Endothelial cell (in vitro differentiated cells): ENCODE measurements at regions not wholly inside any gene's neighbourhood (a gene's known extent, or its start where the extent isn't known, plus 50 kb on each side); places are given as distances from the start of the nearest gene placed in this dataset.
"Not testable (repeated sequence)": the region's sequence is repeated elsewhere in the genome, so short reads cannot be mapped to it uniquely, and the experiment has no call there.

Experiments used
- DNase-seq: peaks from one replicate; pipeline ENCODE4 v3.0.0; 2021; ENCODE audit warnings: low spot score
- H3K27ac Mint-ChIP-seq: one replicate; pipeline ENCODE4 v1.8.0; 2021; ENCODE audit warnings: mixed read lengths, inconsistent platforms; ENCODE audit not compliant: unreplicated experiment
- H3K27me3 Mint-ChIP-seq: one replicate; pipeline ENCODE4 v1.8.0; 2021; ENCODE audit warnings: mild to moderate bottlenecking, moderate library complexity, mixed read lengths, inconsistent platforms; ENCODE audit not compliant: unreplicated experiment
- H3K36me3 Mint-ChIP-seq: one replicate; pipeline ENCODE4 v1.8.0; 2021; ENCODE audit warnings: mild to moderate bottlenecking, low read depth, mixed read lengths, inconsistent platforms; ENCODE audit not compliant: unreplicated experiment
- H3K4me1 Mint-ChIP-seq: one replicate; pipeline ENCODE4 v1.8.0; 2021; ENCODE audit warnings: mild to moderate bottlenecking, mixed read lengths, inconsistent platforms; ENCODE audit not compliant: unreplicated experiment
- H3K4me3 Mint-ChIP-seq: one replicate; pipeline ENCODE4 v1.8.0; 2021; ENCODE audit warnings: mild to moderate bottlenecking, mixed read lengths, inconsistent platforms; ENCODE audit not compliant: unreplicated experiment
- H3K9me3 Mint-ChIP-seq: one replicate; pipeline ENCODE4 v1.8.0; 2021; ENCODE audit warnings: mixed read lengths, inconsistent platforms; ENCODE audit not compliant: unreplicated experiment
- CTCF ChIP-seq: fragments of 200-600 bp; sonication (generic); IDR thresholded peaks from one replicate; pipeline ENCODE4 v1.5.0; 2021; ENCODE audit warnings: antibody characterized with exemption; ENCODE audit not compliant: unreplicated experiment

- DNase-seq: no peak
- H3K4me1 Mint-ChIP-seq: peaks cover 2% of the 10 kb centered on the region
- no peak overlapping the region for H3K4me3 Mint-ChIP-seq
- no peaks in the 10 kb centered on the region for H3K36me3 Mint-ChIP-seq
- no peak overlapping the region for H3K27ac Mint-ChIP-seq
- H3K27me3 Mint-ChIP-seq: peaks cover 1% of the 10 kb centered on the region
- TF ChIP-seq CTCF: no peak
- H3K9me3 Mint-ChIP-seq: no peaks in the 10 kb centered on the region
Observed at GRCh38 chr13:81874253-81874652, 1533.3 kb upstream of the SPRY2 start.

- Mint-ChIP-seq H3K4me3 (no peak overlapping the region), H3K9me3 (no peaks in the 10 kb centered on the region), H3K27ac (no peak overlapping the region), H3K36me3 (peaks cover 5% of the 10 kb centered on the region), H3K4me1 (peaks cover 2% of the 10 kb centered on the region), H3K27me3 (peaks cover 6% of the 10 kb centered on the region)
- peak; percentile 53 for TF ChIP-seq CTCF
- peak; percentile 35 for DNase-seq
Observed at GRCh38 chr13:81872581-81872980, 1531.7 kb upstream of the SPRY2 start.

GRCh38 chr13:81871751-81872325 is 1530.9 kb upstream of the SPRY2 start:
- not testable (repeated sequence) for H3K4me3 Mint-ChIP-seq, H3K9me3 Mint-ChIP-seq, H3K4me1 Mint-ChIP-seq, H3K27ac Mint-ChIP-seq, H3K36me3 Mint-ChIP-seq, DNase-seq, H3K27me3 Mint-ChIP-seq

GRCh38 chr13:81848291-81848690 is 1507.4 kb upstream of the SPRY2 start:
- no peaks in the 10 kb centered on the region for H3K36me3 Mint-ChIP-seq
- peaks cover 4% of the 10 kb centered on the region for H3K4me1 Mint-ChIP-seq

GRCh38 chr13:81846771-81847170 is 1505.8 kb upstream of the SPRY2 start:
- H3K36me3 Mint-ChIP-seq: no peaks in the 10 kb centered on the region
- TF ChIP-seq CTCF: no peak
- H3K9me3 Mint-ChIP-seq: no peaks in the 10 kb centered on the region
- no peak overlapping the region for H3K4me3 Mint-ChIP-seq
- peaks cover 4% of the 10 kb centered on the region for H3K4me1 Mint-ChIP-seq
- no peak for DNase-seq
- H3K27me3 Mint-ChIP-seq: no peaks in the 10 kb centered on the region
- no peak overlapping the region for H3K27ac Mint-ChIP-seq

More at GRCh38 chr13:81848291-81848690, 1507.4 kb upstream of the SPRY2 start:
- Mint-ChIP-seq H3K27ac (no peak overlapping the region), H3K27me3 (no peaks in the 10 kb centered on the region), H3K4me3 (no peak overlapping the region), H3K9me3 (no peaks in the 10 kb centered on the region)
- TF ChIP-seq CTCF: no peak
- no peak for DNase-seq
